ENCODE measurements at regions not wholly inside any gene's neighbourhood (a gene's known extent, or its start where the extent isn't known, plus 50 kb on each side); places are given as distances from the start of the nearest gene placed in this dataset.
"Not testable (repeated sequence)": the region's sequence is repeated elsewhere in the genome, so short reads cannot be mapped to it uniquely, and the experiment has no call there.

DNA sequence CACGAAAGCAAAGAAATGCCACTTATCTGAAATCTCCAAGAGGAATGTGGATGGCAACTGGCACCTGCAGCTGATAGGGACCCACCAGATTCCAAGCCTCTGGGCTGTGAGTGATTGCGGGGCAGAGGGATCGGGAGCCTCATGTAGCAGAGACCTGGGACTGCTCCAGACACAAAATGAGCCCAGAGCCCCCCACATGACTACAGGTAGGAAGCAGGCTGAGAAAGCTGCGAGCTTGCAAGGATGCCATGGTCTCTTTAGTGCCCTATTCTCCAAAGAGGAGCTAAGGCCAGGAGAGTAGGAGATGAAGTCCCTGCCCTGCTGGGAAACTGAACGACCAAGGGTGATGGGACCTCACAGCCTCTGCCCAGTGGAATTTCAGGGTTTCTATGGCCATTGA lies 305.4 kb upstream of the CHRNA7 start:
- H3K27ac ChIP-seq; H3K4me1 ChIP-seq; DNase-seq; H3K36me3 ChIP-seq; intact Hi-C loops (cut with DNase I); H3K4me3 ChIP-seq; H3K27me3 ChIP-seq; H3K9me3 ChIP-seq: not testable (repeated sequence)
- WGBS, 2 donors = 63 to 78% methylated on average over 4 to 5 of the region's 5 CpGs

- intact Hi-C loops (cut with DNase I); H3K4me3 ChIP-seq; H3K36me3 ChIP-seq; H3K27ac ChIP-seq; H3K9me3 ChIP-seq; H3K4me1 ChIP-seq; DNase-seq; H3K27me3 ChIP-seq: not testable (repeated sequence)
- 50 to 79% methylated on average over 2 to 3 of the region's 3 CpGs for WGBS, 2 donors
Measured at GRCh38 chr15:31725619-31726018, 304.7 kb upstream of the CHRNA7 start.

- 75 to 78% methylated on average over 3 of the region's 3 CpGs for WGBS, 2 donors
Measured at GRCh38 chr15:31727612-31728011, 302.7 kb upstream of the CHRNA7 start.

GRCh38 chr15:31732726-31733125 lies 297.6 kb upstream of the CHRNA7 start:
- H3K4me1 ChIP-seq = no peaks in the 10 kb centered on the region
- no peaks in the 10 kb centered on the region for H3K27me3 ChIP-seq
- no peaks in the 10 kb centered on the region for H3K9me3 ChIP-seq
- H3K27ac ChIP-seq = no peak overlapping the region
- 30 to 37% methylated on average over 2 to 3 of the region's 3 CpGs for WGBS, 2 donors
- DNase-seq = no peak
- no peaks in the 10 kb centered on the region for H3K36me3 ChIP-seq
- TF ChIP-seq CTCF (IDR thresholded peaks at IDR 0.05) = no peak
- no peak for TF ChIP-seq POLR2A (IDR thresholded peaks at IDR 0.05)
- intact Hi-C loops (cut with DNase I) = no loop called here
- H3K4me3 ChIP-seq = no peak overlapping the region

More at GRCh38 chr15:31727612-31728011, 302.7 kb upstream of the CHRNA7 start:
- Histone ChIP-seq H3K9me3 (no peaks in the 10 kb centered on the region), H3K4me1 (no peaks in the 10 kb centered on the region), H3K27ac (no peak overlapping the region), H3K36me3 (no peaks in the 10 kb centered on the region), H3K27me3 (no peaks in the 10 kb centered on the region), H3K4me3 (no peak overlapping the region)
- no peak for TF ChIP-seq CTCF (IDR thresholded peaks at IDR 0.05)
- no peak for TF ChIP-seq POLR2A (IDR thresholded peaks at IDR 0.05)
- intact Hi-C loops (cut with DNase I) = no loop called here
- DNase-seq = no peak

DNA sequence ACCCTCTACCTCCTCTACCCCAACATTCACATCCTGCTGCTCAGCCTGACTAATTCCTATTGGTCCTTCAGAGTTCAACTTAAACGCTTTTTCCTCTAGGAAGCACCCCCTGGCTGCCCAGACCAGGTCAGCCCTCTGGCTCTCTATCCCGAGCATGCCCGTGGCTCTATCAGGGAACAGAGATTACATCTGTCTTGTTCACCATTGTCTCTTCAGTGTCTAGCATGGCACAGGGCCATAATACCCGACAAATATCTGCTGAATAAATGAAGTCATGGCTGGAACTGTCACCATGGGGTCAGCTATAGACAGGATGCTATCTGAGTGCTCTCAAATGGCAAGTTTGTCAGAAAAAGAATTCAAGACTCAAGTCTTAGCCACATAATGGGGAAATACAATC lies 296.9 kb upstream of the CHRNA7 start:
- TF ChIP-seq CTCF (IDR thresholded peaks at IDR 0.05) (no peak), POLR2A (IDR thresholded peaks at IDR 0.05) (no peak)
- no peaks in the 10 kb centered on the region for H3K4me1 ChIP-seq
- no peaks in the 10 kb centered on the region for H3K9me3 ChIP-seq
- WGBS, 2 donors = 78 to 100% methylated on average over 2 to 4 of the region's 4 CpGs
- no peaks in the 10 kb centered on the region for H3K27me3 ChIP-seq
- H3K36me3 ChIP-seq = no peaks in the 10 kb centered on the region
- DNase-seq = no peak
- H3K27ac ChIP-seq = no peak overlapping the region
- intact Hi-C loops (cut with DNase I) = no loop called here
- no peak overlapping the region for H3K4me3 ChIP-seq

DNA sequence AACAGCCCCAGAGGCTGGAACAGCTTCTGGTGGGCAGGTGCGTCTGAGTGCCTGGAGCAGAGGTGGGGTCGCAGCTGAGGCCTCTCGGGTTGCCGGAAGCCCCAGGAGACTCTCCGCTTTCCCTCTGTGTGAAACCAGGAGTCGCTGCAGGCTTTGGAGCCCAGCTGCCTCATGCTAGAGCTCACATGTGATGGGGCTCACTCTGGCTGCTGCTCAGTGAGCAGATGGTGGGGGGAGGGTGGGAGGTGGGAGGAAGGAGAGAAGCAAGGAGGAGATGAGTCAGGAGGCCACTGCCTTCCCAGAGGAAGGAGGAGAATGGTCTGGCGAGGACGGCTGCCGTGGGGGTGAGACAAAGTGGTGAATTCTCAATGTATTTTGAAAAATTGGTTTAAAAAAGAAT lies 290.1 kb upstream of the CHRNA7 start:
- intact Hi-C loops (cut with DNase I) = no loop called here
- Histone ChIP-seq H3K9me3 (peaks cover 0 to 7% (median 0%) of the 10 kb centered on the region in 3 donors), H3K4me3 (no peak overlapping the region), H3K27ac (no peak overlapping the region), H3K4me1 (no peaks in the 10 kb centered on the region), H3K27me3 (no peaks in the 10 kb centered on the region), H3K36me3 (no peaks in the 10 kb centered on the region)
- WGBS, 2 donors = 37 to 43% methylated on average over 8 to 9 of the region's 9 CpGs
- TF ChIP-seq CTCF (IDR thresholded peaks at IDR 0.05) (no peak), POLR2A (IDR thresholded peaks at IDR 0.05) (no peak)
- DNase-seq = no peak
